AG04450 (cell line): ENCODE measurements at regions not wholly inside any gene's neighbourhood (a gene's known extent, or its start where the extent isn't known, plus 50 kb on each side); places are given as distances from the start of the nearest gene placed in this dataset.

Source experiments
- CTCF ChIA-PET: fragments of 300-600, 350-600 bp; formaldehyde crosslinking; extraction: SDS; loops from one replicate; lab custom pipeline; 2022; ENCODE audit warnings: antibody characterized with exemption, inconsistent platforms; lab: Charles Lee
- POLR2A ChIA-PET: fragments of 350-600 bp; formaldehyde crosslinking; extraction: SDS; loops from one replicate; lab custom pipeline; 2021; ENCODE audit warnings: antibody characterized with exemption, inconsistent platforms; lab: Yijun Ruan, JAX
- DNase-seq: peaks from one replicate; pipeline ENCODE4 v3.0.0-alpha.2; 2011; ENCODE audit warnings: low read depth, low spot score
- H3K27ac ChIP-seq: one replicate; pipeline ENCODE4 v1.5.1; 2012; ENCODE audit warnings: low read depth, low read length, control low read depth
- H3K27me3 ChIP-seq: one replicate; pipeline ENCODE4 v1.6.0; 2012; ENCODE audit warnings: low read length; ENCODE audit not compliant: control insufficient read depth, insufficient read depth
- H3K4me3 ChIP-seq: 2 replicates; pipeline ENCODE4 v1.5.1; 2011; ENCODE audit warnings: mild to moderate bottlenecking, low read depth, low read length, control low read depth
- H3K9me3 ChIP-seq: 2 replicates; pipeline ENCODE4 v1.5.1; 2012; ENCODE audit warnings: low read length; ENCODE audit not compliant: control insufficient read depth, insufficient read depth
- CTCF ChIP-seq: IDR thresholded peaks from 2 replicates; pipeline ENCODE4 v1.5.1; 2011; ENCODE audit warnings: low read depth, low read length, control low read depth, inconsistent platforms

DNA sequence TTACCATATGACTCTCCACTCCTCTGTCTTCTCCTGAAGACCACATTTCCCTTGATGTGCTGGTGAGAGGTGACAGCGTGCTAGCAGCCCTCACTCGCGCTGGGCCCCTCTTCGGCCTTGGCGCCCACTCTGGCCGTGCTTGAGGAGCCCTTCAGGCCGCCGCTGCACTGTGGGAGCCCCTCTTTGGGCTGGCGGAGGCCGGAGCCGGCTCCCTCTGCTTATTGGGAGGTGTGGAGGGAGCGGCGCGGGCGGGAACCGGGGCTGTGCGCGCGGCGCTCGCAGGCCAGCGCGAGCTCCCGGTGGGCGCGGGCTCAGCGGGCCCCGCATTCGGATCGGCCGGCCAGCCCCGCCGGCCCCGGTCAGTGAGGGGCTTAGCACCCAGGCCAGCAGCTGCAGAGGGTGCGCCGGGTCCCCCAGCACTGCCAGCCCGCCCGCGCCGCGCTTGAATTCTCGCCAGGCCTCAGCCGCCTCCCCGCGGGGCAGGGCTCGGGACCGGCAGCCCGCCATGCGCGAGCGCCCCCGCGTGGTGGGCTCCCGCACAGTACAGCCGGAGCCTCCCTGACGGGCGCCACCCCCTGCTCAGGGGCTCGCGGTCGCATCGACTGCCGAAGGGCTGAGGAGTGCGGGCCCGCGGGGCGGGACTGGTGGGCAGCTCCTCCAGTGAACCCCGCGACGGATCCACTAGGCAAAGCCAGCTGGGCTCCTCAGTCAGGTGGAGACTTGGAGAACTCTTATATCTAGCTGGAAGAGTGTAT, 246.6 kb upstream of the REG3G start:
- Histone ChIP-seq H3K4me3 (no peak overlapping the region), H3K27me3 (no peaks in the 10 kb centered on the region), H3K9me3 (peaks cover 13% of the 10 kb centered on the region), H3K27ac (no peak overlapping the region)
- DNase-seq: no peak
- TF ChIP-seq CTCF: no peak
- ChIA-PET CTCF (no interaction called here), POLR2A (no interaction called here)

DNA sequence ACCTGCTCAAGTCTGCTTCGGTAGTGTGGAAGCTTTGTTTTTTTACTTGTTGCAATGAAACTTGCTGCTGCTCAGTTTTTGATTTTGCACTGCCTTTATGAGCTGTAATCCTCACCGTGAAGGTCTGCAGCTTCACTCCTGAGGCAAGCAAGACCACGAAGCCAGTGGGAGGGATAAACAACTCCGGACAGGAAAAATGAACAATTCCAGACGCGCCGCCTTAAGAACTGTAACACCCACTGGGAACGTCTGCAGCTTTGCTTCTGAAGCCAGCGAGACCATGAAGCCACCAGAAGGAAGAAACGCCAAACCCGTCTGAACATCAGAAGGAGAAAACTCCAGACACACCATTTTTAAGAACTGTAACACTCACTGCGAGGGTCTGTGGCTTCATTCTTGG, 245.7 kb upstream of the REG3G start:
- ChIA-PET POLR2A (no interaction called here), CTCF (no interaction called here)
- Histone ChIP-seq H3K4me3 (no peak overlapping the region), H3K9me3 (peaks cover 13% of the 10 kb centered on the region), H3K27ac (no peak overlapping the region), H3K27me3 (no peaks in the 10 kb centered on the region)
- DNase-seq: no peak
- no peak for TF ChIP-seq CTCF

- Histone ChIP-seq H3K27me3 (no peaks in the 10 kb centered on the region), H3K9me3 (peaks cover 13% of the 10 kb centered on the region), H3K4me3 (no peak overlapping the region), H3K27ac (no peak overlapping the region)
- CTCF ChIA-PET: no interaction called here
- DNase-seq: no peak
- POLR2A ChIA-PET: no interaction called here
- TF ChIP-seq CTCF: no peak
Measured at GRCh38 chr2:78780256-78780655, 245.2 kb upstream of the REG3G start.

- CTCF ChIA-PET: no interaction called here
- H3K27me3 ChIP-seq: no peaks in the 10 kb centered on the region
Measured at GRCh38 chr2:78780864-78781583, 244.5 kb upstream of the REG3G start.

More at GRCh38 chr2:78780864-78781583, 244.5 kb upstream of the REG3G start:
- Histone ChIP-seq H3K27ac (no peak overlapping the region), H3K4me3 (no peak overlapping the region), H3K9me3 (peaks cover 13% of the 10 kb centered on the region)
- TF ChIP-seq CTCF: no peak
- DNase-seq: no peak
- POLR2A ChIA-PET: no interaction called here
